ENCODE measurements at regions not wholly inside any gene's neighbourhood (a gene's known extent, or its start where the extent isn't known, plus 50 kb on each side); places are given as distances from the start of the nearest gene placed in this dataset.

- no peak for TF ChIP-seq CTCF (IDR thresholded peaks at IDR 0.05; ENCODE audit: control insufficient read depth, extremely low read depth, insufficient read depth)
- no peak overlapping the region for H3K4me3 ChIP-seq (ENCODE audit: low read depth, low read length)
- no peak for DNase-seq (ENCODE audit: low read depth)
Measured at GRCh38 chr2:125041846-125042245, 1016.8 kb downstream of the CNTNAP5 start.

- no peak for DNase-seq (ENCODE audit: low read depth)
- no peak for TF ChIP-seq CTCF (IDR thresholded peaks at IDR 0.05; ENCODE audit: control insufficient read depth, extremely low read depth, insufficient read depth)
- H3K4me3 ChIP-seq (ENCODE audit: low read depth, low read length), result no peak overlapping the region
Measured at GRCh38 chr2:125042727-125043126, 1017.6 kb downstream of the CNTNAP5 start.

- DNase-seq (ENCODE audit: low read depth), result no peak
- H3K4me3 ChIP-seq (ENCODE audit: low read depth, low read length), result no peak overlapping the region
- no peak for TF ChIP-seq CTCF (IDR thresholded peaks at IDR 0.05; ENCODE audit: control insufficient read depth, extremely low read depth, insufficient read depth)
Measured at GRCh38 chr2:125070726-125071505, 1045.8 kb downstream of the CNTNAP5 start.

- no peak overlapping the region for H3K4me3 ChIP-seq (ENCODE audit: low read depth, low read length)
- no peak for DNase-seq (ENCODE audit: low read depth)
- no peak for TF ChIP-seq CTCF (IDR thresholded peaks at IDR 0.05; ENCODE audit: control insufficient read depth, extremely low read depth, insufficient read depth)
Measured at GRCh38 chr2:125073440-125073839, 1048.4 kb downstream of the CNTNAP5 start.

- no peak for DNase-seq (ENCODE audit: low read depth)
- TF ChIP-seq CTCF (IDR thresholded peaks at IDR 0.05; ENCODE audit: control insufficient read depth, extremely low read depth, insufficient read depth), result no peak
- no peak overlapping the region for H3K4me3 ChIP-seq (ENCODE audit: low read depth, low read length)
Measured at GRCh38 chr2:125085904-125086303, 1060.8 kb downstream of the CNTNAP5 start.

GRCh38 chr2:125086313-125087184, 1061.5 kb downstream of the CNTNAP5 start:
- peak; percentile 28 for DNase-seq (ENCODE audit: low read depth)
- no peak for TF ChIP-seq CTCF (IDR thresholded peaks at IDR 0.05; ENCODE audit: control insufficient read depth, extremely low read depth, insufficient read depth)

More at GRCh38 chr2:125086313-125087184, 1061.5 kb downstream of the CNTNAP5 start:
- H3K4me3 ChIP-seq (ENCODE audit: low read depth, low read length), result peak overlapping the region; percentile 17
